ENCODE measurements at regions not wholly inside any gene's neighbourhood (a gene's known extent, or its start where the extent isn't known, plus 50 kb on each side); places are given as distances from the start of the nearest gene placed in this dataset.
"Not testable (repeated sequence)": the region's sequence is repeated elsewhere in the genome, so short reads cannot be mapped to it uniquely, and the experiment has no call there.

GRCh38 chr5:27845248-27845647, 806.9 kb upstream of the CDH9 start:
- TF ChIP-seq POLR2AphosphoS5 (IDR thresholded peaks at IDR 0.05) = no peak
- no peak for TF ChIP-seq EP300 (IDR thresholded peaks at IDR 0.05)
- TF ChIP-seq, protein P1, sequence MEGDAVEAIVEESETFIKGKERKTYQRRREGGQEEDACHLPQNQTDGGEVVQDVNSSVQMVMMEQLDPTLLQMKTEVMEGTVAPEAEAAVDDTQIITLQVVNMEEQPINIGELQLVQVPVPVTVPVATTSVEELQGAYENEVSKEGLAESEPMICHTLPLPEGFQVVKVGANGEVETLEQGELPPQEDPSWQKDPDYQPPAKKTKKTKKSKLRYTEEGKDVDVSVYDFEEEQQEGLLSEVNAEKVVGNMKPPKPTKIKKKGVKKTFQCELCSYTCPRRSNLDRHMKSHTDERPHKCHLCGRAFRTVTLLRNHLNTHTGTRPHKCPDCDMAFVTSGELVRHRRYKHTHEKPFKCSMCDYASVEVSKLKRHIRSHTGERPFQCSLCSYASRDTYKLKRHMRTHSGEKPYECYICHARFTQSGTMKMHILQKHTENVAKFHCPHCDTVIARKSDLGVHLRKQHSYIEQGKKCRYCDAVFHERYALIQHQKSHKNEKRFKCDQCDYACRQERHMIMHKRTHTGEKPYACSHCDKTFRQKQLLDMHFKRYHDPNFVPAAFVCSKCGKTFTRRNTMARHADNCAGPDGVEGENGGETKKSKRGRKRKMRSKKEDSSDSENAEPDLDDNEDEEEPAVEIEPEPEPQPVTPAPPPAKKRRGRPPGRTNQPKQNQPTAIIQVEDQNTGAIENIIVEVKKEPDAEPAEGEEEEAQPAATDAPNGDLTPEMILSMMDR (IDR thresholded peaks at IDR 0.05) = no peak
- TF ChIP-seq POLR2A (IDR thresholded peaks at IDR 0.05) = no peak
- no peaks in the 10 kb centered on the region for H3K4me1 ChIP-seq
- H3K27me3 ChIP-seq = no peaks in the 10 kb centered on the region
- no peak for DNase-seq (ENCODE audit: low spot score in 2 of 2)
- 90% methylated on average over 3 of the region's 3 CpGs for WGBS
- H3K9me3 ChIP-seq = no peaks in the 10 kb centered on the region
- no peaks in the 10 kb centered on the region for H3K36me3 ChIP-seq
- no peak overlapping the region for H3K27ac ChIP-seq
- H3K4me3 ChIP-seq = no peak overlapping the region

- H3K9me3 ChIP-seq; H3K27ac ChIP-seq; H3K4me1 ChIP-seq; H3K27me3 ChIP-seq; H3K4me3 ChIP-seq; DNase-seq (ENCODE audit: low spot score in 2 of 2); H3K36me3 ChIP-seq: not testable (repeated sequence)
- 95% methylated on average over 21 of the region's 21 CpGs for WGBS
Observed at GRCh38 chr5:27836704-27837103, 798.3 kb upstream of the CDH9 start.

- Histone ChIP-seq H3K27me3 (no peaks in the 10 kb centered on the region), H3K9me3 (no peaks in the 10 kb centered on the region), H3K27ac (no peak overlapping the region), H3K4me1 (no peaks in the 10 kb centered on the region), H3K4me3 (no peak overlapping the region), H3K36me3 (no peaks in the 10 kb centered on the region)
- no peak for DNase-seq (ENCODE audit: low spot score in 2 of 2)
- TF ChIP-seq POLR2AphosphoS5 (IDR thresholded peaks at IDR 0.05) (no peak), EP300 (IDR thresholded peaks at IDR 0.05) (no peak), POLR2A (IDR thresholded peaks at IDR 0.05) (no peak)
- TF ChIP-seq, protein P1 (IDR thresholded peaks at IDR 0.05) = no peak
- 98% methylated on average over 1 of the region's 1 CpG for WGBS
Observed at GRCh38 chr5:27832886-27833285, 794.5 kb upstream of the CDH9 start.

GRCh38 chr5:27830546-27830945, 792.2 kb upstream of the CDH9 start:
- Histone ChIP-seq H3K36me3 (no peaks in the 10 kb centered on the region), H3K9me3 (no peaks in the 10 kb centered on the region), H3K4me3 (no peak overlapping the region), H3K4me1 (no peaks in the 10 kb centered on the region), H3K27ac (no peak overlapping the region), H3K27me3 (no peaks in the 10 kb centered on the region)
- TF ChIP-seq POLR2A (IDR thresholded peaks at IDR 0.05) (no peak), POLR2AphosphoS5 (IDR thresholded peaks at IDR 0.05) (no peak), EP300 (IDR thresholded peaks at IDR 0.05) (no peak)
- TF ChIP-seq, protein P1 (IDR thresholded peaks at IDR 0.05) = no peak
- WGBS = 69% methylated on average over 2 of the region's 2 CpGs
- no peak for DNase-seq (ENCODE audit: low spot score in 2 of 2)

GRCh38 chr5:27821681-27822080, 783.3 kb upstream of the CDH9 start:
- Histone ChIP-seq H3K27ac (no peak overlapping the region), H3K9me3 (no peaks in the 10 kb centered on the region), H3K27me3 (no peaks in the 10 kb centered on the region), H3K4me3 (no peak overlapping the region), H3K4me1 (no peaks in the 10 kb centered on the region), H3K36me3 (no peaks in the 10 kb centered on the region)
- no peak for DNase-seq (ENCODE audit: low spot score in 2 of 2)
- no peak for TF ChIP-seq POLR2AphosphoS5 (IDR thresholded peaks at IDR 0.05)
- WGBS = 44% methylated on average over 2 of the region's 2 CpGs

GRCh38 chr5:27818888-27819287, 780.5 kb upstream of the CDH9 start:
- Histone ChIP-seq H3K4me3 (no peak overlapping the region), H3K4me1 (no peaks in the 10 kb centered on the region), H3K27ac (no peak overlapping the region), H3K9me3 (no peaks in the 10 kb centered on the region), H3K36me3 (no peaks in the 10 kb centered on the region), H3K27me3 (no peaks in the 10 kb centered on the region)
- DNase-seq (ENCODE audit: low spot score in 2 of 2) = no peak
- WGBS = 55% methylated on average over 1 of the region's 1 CpG
- no peak for TF ChIP-seq POLR2AphosphoS5 (IDR thresholded peaks at IDR 0.05)
- no peak for TF ChIP-seq EP300 (IDR thresholded peaks at IDR 0.05)
- TF ChIP-seq, protein P1 (IDR thresholded peaks at IDR 0.05) = no peak
- TF ChIP-seq POLR2A (IDR thresholded peaks at IDR 0.05) = no peak
